DND-41 (cell line): ENCODE measurements at regions not wholly inside any gene's neighbourhood (a gene's known extent, or its start where the extent isn't known, plus 50 kb on each side); places are given as distances from the start of the nearest gene placed in this dataset.

Source experiments
- ATAC-seq: fragments of 200-7000 bp; cut with Tn5 transposase; 3 replicates; pipeline ENCODE4 v1.9.1; 2021; ENCODE audit warnings: low read depth; ENCODE audit not compliant: insufficient read depth
- DNase-seq: peaks from one replicate; pipeline ENCODE4 v3.0.0-alpha.2; 2020
- H2AFZ ChIP-seq: 2 replicates; pipeline ENCODE4 v1.6.0; 2012; ENCODE audit warnings: low read depth, low read length
- H3K27ac ChIP-seq: 2 replicates; pipeline ENCODE4 v1.5.1; 2012; ENCODE audit warnings: low read length, inconsistent platforms
- H3K27me3 ChIP-seq: fragments of 200-600 bp; sonication (generic); 2 replicates; pipeline ENCODE4 v1.6.0; 2012; ENCODE audit warnings: low read length, mild to moderate bottlenecking, inconsistent platforms; ENCODE audit not compliant: insufficient read depth, poor library complexity
- H3K36me3 ChIP-seq: 2 replicates; pipeline ENCODE4 v1.5.1; 2012; ENCODE audit warnings: low read length, inconsistent platforms; ENCODE audit not compliant: insufficient read depth
- H3K4me1 ChIP-seq: 2 replicates; pipeline ENCODE4 v1.5.1; 2012; ENCODE audit warnings: mild to moderate bottlenecking, low read length; ENCODE audit not compliant: insufficient read depth
- H3K4me2 ChIP-seq: 2 replicates; pipeline ENCODE4 v1.6.0; 2012; ENCODE audit warnings: mild to moderate bottlenecking, moderate library complexity, low read length, inconsistent platforms; ENCODE audit not compliant: insufficient read depth
- H3K4me3 ChIP-seq, 2 experiments: fragments of 200-600 bp in 1 of 2; shearing (Covaris generic) in 1 of 2; 2 replicates each; pipeline ENCODE4 v1.5.1; 2012 to 2016; ENCODE audit warnings: inconsistent platforms in 2 of 2, low read length in 2 of 2, mild to moderate bottlenecking in 2 of 2, low read depth in 1 of 2, moderate library complexity in 1 of 2
- H3K79me2 ChIP-seq: 2 replicates; pipeline ENCODE4 v1.6.0; 2012; ENCODE audit warnings: low read length, inconsistent platforms; ENCODE audit not compliant: insufficient read depth
- H3K9ac ChIP-seq: 2 replicates; pipeline ENCODE4 v1.6.0; 2012; ENCODE audit warnings: low read depth, mild to moderate bottlenecking, inconsistent platforms, low read length, moderate library complexity
- H3K9me3 ChIP-seq: 2 replicates; pipeline ENCODE4 v1.5.1; 2012; ENCODE audit warnings: low read length, moderate library complexity, mild to moderate bottlenecking, inconsistent platforms; ENCODE audit not compliant: insufficient read depth, severe bottlenecking
- H4K20me1 ChIP-seq: 2 replicates; pipeline ENCODE4 v1.6.0; 2012; ENCODE audit warnings: low read length; ENCODE audit not compliant: insufficient read depth
- CTCF ChIP-seq: IDR thresholded peaks from 2 replicates; pipeline ENCODE4 v1.5.1; 2012; ENCODE audit warnings: borderline replicate concordance, low read length, moderate library complexity, mild to moderate bottlenecking; ENCODE audit not compliant: poor library complexity, severe bottlenecking; ENCODE audit errors: extremely low read depth
- EZH2 ChIP-seq: IDR thresholded peaks from 3 replicates; pipeline ENCODE4 v1.6.1; 2012; ENCODE audit warnings: borderline replicate concordance, low read depth, mild to moderate bottlenecking, moderate library complexity, low read length, inconsistent platforms; ENCODE audit not compliant: severe bottlenecking

- Histone ChIP-seq H3K4me2 (no peak overlapping the region), H3K36me3 (no peaks in the 10 kb centered on the region), H3K27me3 (no peaks in the 10 kb centered on the region), H4K20me1 (no peaks in the 10 kb centered on the region), H3K27ac (no peak overlapping the region), H3K9ac (no peak overlapping the region), H3K79me2 (no peaks in the 10 kb centered on the region), H3K9me3 (no peaks in the 10 kb centered on the region), H3K4me3 (no peak overlapping the region), H3K4me1 (no peaks in the 10 kb centered on the region), H2AFZ (no peak overlapping the region)
- no peak for DNase-seq
- TF ChIP-seq CTCF (no peak), EZH2 (no peak)
- ATAC-seq, result no peak
These were observed 211.5 kb upstream of the NREP start for GRCh38 chr5:111968459-111968858.

- no peak for TF ChIP-seq CTCF
- TF ChIP-seq EZH2, result no peak
- H2AFZ ChIP-seq, result no peak overlapping the region
- no peak overlapping the region for H3K4me3 ChIP-seq
- no peak overlapping the region for H3K9ac ChIP-seq
- no peak overlapping the region for H3K27ac ChIP-seq
- H3K4me2 ChIP-seq, result no peak overlapping the region
- H3K4me1 ChIP-seq, result no peaks in the 10 kb centered on the region
- H4K20me1 ChIP-seq, result no peaks in the 10 kb centered on the region
- ATAC-seq (no peak), DNase-seq (no peak)
- no peaks in the 10 kb centered on the region for H3K36me3 ChIP-seq
- no peaks in the 10 kb centered on the region for H3K9me3 ChIP-seq
- no peaks in the 10 kb centered on the region for H3K79me2 ChIP-seq
- no peaks in the 10 kb centered on the region for H3K27me3 ChIP-seq
These were observed 210.5 kb upstream of the NREP start for GRCh38 chr5:111967463-111967862.

- no peak overlapping the region for H2AFZ ChIP-seq
- no peaks in the 10 kb centered on the region for H3K9me3 ChIP-seq
These were observed 209.3 kb upstream of the NREP start for GRCh38 chr5:111966290-111966689.

More at GRCh38 chr5:111966290-111966689, 209.3 kb upstream of the NREP start:
- no peaks in the 10 kb centered on the region for H3K4me1 ChIP-seq
- no peak for TF ChIP-seq CTCF
- no peak for TF ChIP-seq EZH2
- no peaks in the 10 kb centered on the region for H3K36me3 ChIP-seq
- DNase-seq (no peak), ATAC-seq (no peak)
- H3K27ac ChIP-seq, result no peak overlapping the region
- H3K9ac ChIP-seq, result no peak overlapping the region
- no peaks in the 10 kb centered on the region for H3K27me3 ChIP-seq
- no peaks in the 10 kb centered on the region for H4K20me1 ChIP-seq
- no peak overlapping the region for H3K4me3 ChIP-seq
- H3K4me2 ChIP-seq, result no peak overlapping the region
- H3K79me2 ChIP-seq, result no peaks in the 10 kb centered on the region
